OCI-LY3 (cell line): ENCODE measurements at regions not wholly inside any gene's neighbourhood (a gene's known extent, or its start where the extent isn't known, plus 50 kb on each side); places are given as distances from the start of the nearest gene placed in this dataset.

Source experiments
- H2AFZ ChIP-seq: fragments of 200-600, 300-600 bp; shearing (Covaris generic); 2 replicates; pipeline ENCODE4 v1.6.0; 2014; ENCODE audit warnings: antibody characterized with exemption, low read depth, low read length
- H3K27ac ChIP-seq: fragments of 200-600, 300-600 bp; sonication (generic); 2 replicates; pipeline ENCODE4 v1.5.1; 2014; ENCODE audit warnings: mild to moderate bottlenecking, low read length, moderate library complexity, mixed read lengths
- H3K27me3 ChIP-seq: fragments of 200-600, 300-600 bp; sonication (generic); 2 replicates; pipeline ENCODE4 v1.6.1; 2014; ENCODE audit warnings: low read depth, low read length, mixed read lengths
- H3K36me3 ChIP-seq: fragments of 200-600, 300-600 bp; sonication (generic); replicated peaks from 2 replicates; pipeline ENCODE3; 2014; ENCODE audit warnings: low read depth, low read length, mixed read lengths
- H3K4me1 ChIP-seq: fragments of 300-600, 200-600 bp; sonication (generic); 2 replicates; pipeline ENCODE4 v1.6.1; 2014; ENCODE audit warnings: low read length, mixed read lengths
- H3K4me2 ChIP-seq: fragments of 200-600, 300-600 bp; sonication (generic); 2 replicates; pipeline ENCODE4 v1.6.1; 2014; ENCODE audit warnings: low read length, mixed read lengths
- H3K4me3 ChIP-seq: fragments of 300-600, 200-600 bp; sonication (generic); 2 replicates; pipeline ENCODE4 v1.5.1; 2014; ENCODE audit warnings: antibody characterized with exemption, mild to moderate bottlenecking, low read length, moderate library complexity
- H3K79me2 ChIP-seq: fragments of 300-600, 200-600 bp; shearing (Covaris generic); 2 replicates; pipeline ENCODE4 v1.6.1; 2014; ENCODE audit warnings: mild to moderate bottlenecking, low read length, mixed read lengths
- H3K9ac ChIP-seq: fragments of 300-600, 200-600 bp; shearing (Covaris generic); 2 replicates; pipeline ENCODE4 v1.6.0; 2014; ENCODE audit warnings: mild to moderate bottlenecking, low read length, moderate library complexity
- H3K9me3 ChIP-seq: fragments of 200-600, 300-600 bp; shearing (Covaris generic); 2 replicates; pipeline ENCODE4 v1.6.1; 2014; ENCODE audit warnings: low read length, mixed read lengths; ENCODE audit not compliant: insufficient read depth
- H4K20me1 ChIP-seq: fragments of 200-600, 300-600 bp; sonication (generic); 2 replicates; pipeline ENCODE4 v1.6.1; 2016; ENCODE audit warnings: low read length, mixed read lengths; ENCODE audit not compliant: insufficient read depth
- EZH2phosphoT487 ChIP-seq: fragments of 200-600 bp; shearing (Covaris generic); IDR thresholded peaks from 2 replicates; pipeline ENCODE4 v1.6.1; 2018; ENCODE audit warnings: antibody characterized with exemption, mixed run types, low read depth
- TF ChIP-seq, protein P1 (sequence below): fragments of 200-600, 300-600 bp; sonication (generic); IDR thresholded peaks from 2 replicates; pipeline ENCODE4 v1.5.1; 2014; ENCODE audit warnings: antibody characterized with exemption, low read length, low read depth

DNA sequence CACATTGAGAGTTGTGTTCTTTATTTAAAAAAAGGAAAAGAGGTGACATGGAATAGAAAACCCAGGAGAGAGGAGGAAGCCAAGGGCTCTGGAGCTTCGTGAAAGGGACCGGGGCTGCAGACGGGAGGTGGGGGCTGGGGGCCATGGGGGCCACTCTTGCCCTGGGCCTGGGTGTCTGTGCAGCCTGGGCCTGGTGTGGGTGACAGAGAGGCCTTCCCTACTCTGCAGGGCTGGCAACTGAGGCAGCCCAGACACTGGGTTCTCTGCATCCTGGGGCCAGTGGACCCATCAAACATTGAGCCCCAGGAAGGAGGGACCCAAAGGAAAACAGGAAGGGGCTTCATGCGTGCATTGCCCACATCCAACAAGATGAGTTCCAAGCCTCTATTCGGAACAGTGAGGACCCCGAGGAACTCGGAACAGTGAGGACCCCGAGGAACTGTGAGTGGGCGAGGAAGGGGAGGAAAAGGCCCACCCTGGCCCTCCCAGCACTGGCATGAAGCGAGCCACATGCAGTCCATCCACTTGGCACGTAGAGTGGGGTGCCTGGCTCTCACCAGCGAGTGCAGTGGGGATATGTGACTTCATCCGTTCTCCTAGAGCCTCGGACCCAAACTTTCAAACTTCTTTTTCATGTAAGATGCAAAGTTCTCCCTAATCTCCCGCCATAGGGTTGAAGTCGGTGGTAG, 1121.6 kb downstream of the BRD1 start:
- TF ChIP-seq EZH2phosphoT487 = no peak
- TF ChIP-seq, protein P1, sequence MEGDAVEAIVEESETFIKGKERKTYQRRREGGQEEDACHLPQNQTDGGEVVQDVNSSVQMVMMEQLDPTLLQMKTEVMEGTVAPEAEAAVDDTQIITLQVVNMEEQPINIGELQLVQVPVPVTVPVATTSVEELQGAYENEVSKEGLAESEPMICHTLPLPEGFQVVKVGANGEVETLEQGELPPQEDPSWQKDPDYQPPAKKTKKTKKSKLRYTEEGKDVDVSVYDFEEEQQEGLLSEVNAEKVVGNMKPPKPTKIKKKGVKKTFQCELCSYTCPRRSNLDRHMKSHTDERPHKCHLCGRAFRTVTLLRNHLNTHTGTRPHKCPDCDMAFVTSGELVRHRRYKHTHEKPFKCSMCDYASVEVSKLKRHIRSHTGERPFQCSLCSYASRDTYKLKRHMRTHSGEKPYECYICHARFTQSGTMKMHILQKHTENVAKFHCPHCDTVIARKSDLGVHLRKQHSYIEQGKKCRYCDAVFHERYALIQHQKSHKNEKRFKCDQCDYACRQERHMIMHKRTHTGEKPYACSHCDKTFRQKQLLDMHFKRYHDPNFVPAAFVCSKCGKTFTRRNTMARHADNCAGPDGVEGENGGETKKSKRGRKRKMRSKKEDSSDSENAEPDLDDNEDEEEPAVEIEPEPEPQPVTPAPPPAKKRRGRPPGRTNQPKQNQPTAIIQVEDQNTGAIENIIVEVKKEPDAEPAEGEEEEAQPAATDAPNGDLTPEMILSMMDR = no peak
- no peaks in the 10 kb centered on the region for H3K79me2 ChIP-seq
- H3K9me3 ChIP-seq = no peaks in the 10 kb centered on the region
- H3K27ac ChIP-seq = no peak overlapping the region
- no peaks in the 10 kb centered on the region for H3K27me3 ChIP-seq
- H4K20me1 ChIP-seq = no peaks in the 10 kb centered on the region
- no peak overlapping the region for H2AFZ ChIP-seq
- H3K9ac ChIP-seq = no peak overlapping the region
- H3K4me3 ChIP-seq = no peak overlapping the region
- H3K4me1 ChIP-seq = no peaks in the 10 kb centered on the region
- no peaks in the 10 kb centered on the region for H3K36me3 ChIP-seq
- H3K4me2 ChIP-seq = no peak overlapping the region

DNA sequence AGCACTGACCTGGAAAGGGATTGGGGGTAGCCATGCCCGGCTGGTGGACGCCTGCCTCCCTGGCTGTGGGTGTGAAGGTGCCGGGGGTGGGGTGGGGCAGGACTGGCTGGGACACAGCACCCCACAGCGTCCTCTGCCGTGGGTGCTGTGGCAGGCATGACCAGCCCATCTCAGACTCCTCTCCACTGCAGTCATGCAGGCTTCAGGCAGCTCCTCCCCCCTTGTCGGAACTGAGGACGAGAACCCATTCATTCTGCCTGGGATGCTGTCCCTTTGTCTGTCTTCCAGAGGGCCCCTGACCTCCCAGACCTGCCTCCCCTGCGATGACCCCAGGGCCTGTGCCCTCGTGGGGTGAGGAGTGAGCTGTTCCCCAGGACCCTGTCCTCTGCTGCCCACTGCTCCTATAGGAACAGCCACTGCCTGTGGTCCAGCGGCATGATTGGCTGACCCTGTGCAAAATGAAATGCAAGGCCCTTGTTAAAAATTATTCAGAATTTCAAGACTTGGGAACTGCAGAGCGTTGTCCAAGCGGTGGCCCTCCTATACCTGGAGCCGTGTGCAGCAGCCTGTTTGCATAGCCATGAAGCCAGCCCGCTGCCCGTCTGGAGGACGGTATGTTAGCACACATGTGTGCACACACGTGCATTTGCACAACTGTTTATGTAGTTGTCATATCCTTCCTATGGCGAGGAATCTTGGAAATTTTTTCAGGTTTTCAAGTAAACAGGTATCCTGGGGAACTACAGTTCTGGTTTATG, 1122.3 kb downstream of the BRD1 start:
- Histone ChIP-seq H3K27me3 (no peaks in the 10 kb centered on the region), H3K4me2 (no peak overlapping the region), H3K4me1 (no peaks in the 10 kb centered on the region), H3K79me2 (no peaks in the 10 kb centered on the region), H3K9ac (no peak overlapping the region), H3K4me3 (no peak overlapping the region), H3K36me3 (no peaks in the 10 kb centered on the region), H4K20me1 (no peaks in the 10 kb centered on the region), H2AFZ (no peak overlapping the region), H3K9me3 (no peaks in the 10 kb centered on the region), H3K27ac (no peak overlapping the region)
- TF ChIP-seq, protein P1 = no peak
- TF ChIP-seq EZH2phosphoT487 = no peak

DNA sequence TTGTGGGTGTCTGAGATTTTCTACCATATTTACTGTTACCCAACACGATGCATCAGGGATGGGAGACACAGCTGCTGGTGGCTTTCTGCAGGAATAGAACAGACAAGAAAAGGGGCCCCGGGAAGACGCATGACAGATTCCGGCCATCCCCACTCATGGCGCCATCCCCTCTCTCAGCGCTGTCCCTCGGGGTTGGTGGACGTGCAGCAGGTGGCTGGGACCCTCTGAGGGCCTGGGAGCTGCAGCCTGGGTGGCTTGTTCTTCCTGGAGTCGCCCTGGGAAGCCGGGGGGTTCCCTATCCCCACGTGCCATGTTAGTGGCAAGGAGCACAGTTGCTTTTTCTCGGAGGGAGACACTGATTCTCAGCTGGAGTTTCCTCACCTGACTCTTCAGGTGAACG, 1123.3 kb downstream of the BRD1 start:
- H3K4me1 ChIP-seq = no peaks in the 10 kb centered on the region

More for the DNA sequence above, 1123.3 kb downstream of the BRD1 start:
- H3K79me2 ChIP-seq = no peaks in the 10 kb centered on the region
- no peaks in the 10 kb centered on the region for H3K9me3 ChIP-seq
- no peak overlapping the region for H3K4me2 ChIP-seq
- H3K4me3 ChIP-seq = no peak overlapping the region
- no peaks in the 10 kb centered on the region for H4K20me1 ChIP-seq
- H3K27ac ChIP-seq = no peak overlapping the region
- no peak overlapping the region for H2AFZ ChIP-seq
- TF ChIP-seq, protein P1 = no peak
- TF ChIP-seq EZH2phosphoT487 = no peak
- H3K36me3 ChIP-seq = no peaks in the 10 kb centered on the region
- H3K27me3 ChIP-seq = no peaks in the 10 kb centered on the region
- no peak overlapping the region for H3K9ac ChIP-seq
